IPS-18a (cell line): ENCODE measurements at regions not wholly inside any gene's neighbourhood (a gene's known extent, or its start where the extent isn't known, plus 50 kb on each side); places are given as distances from the start of the nearest gene placed in this dataset.

ENCODE experiments used
- H3K27ac ChIP-seq: one replicate; pipeline ENCODE4 v1.5.1; 2013; ENCODE audit warnings: low read length
- H3K27me3 ChIP-seq: one replicate; pipeline ENCODE4 v1.6.1; 2013; ENCODE audit warnings: mild to moderate bottlenecking, low read length; ENCODE audit not compliant: control insufficient read depth, insufficient read depth
- H3K36me3 ChIP-seq: one replicate; pipeline ENCODE4 v1.6.1; 2013; ENCODE audit warnings: low read depth, low read length; ENCODE audit not compliant: control insufficient read depth
- H3K4me1 ChIP-seq: one replicate; pipeline ENCODE4 v1.6.1; 2013; ENCODE audit warnings: low read depth, low read length; ENCODE audit not compliant: control insufficient read depth
- H3K4me3 ChIP-seq: one replicate; pipeline ENCODE4 v1.5.1; 2013; ENCODE audit warnings: low read length
- H3K9ac ChIP-seq: one replicate; pipeline ENCODE4 v1.6.1; 2013; ENCODE audit warnings: mild to moderate bottlenecking, low read length, moderate library complexity
- H3K9me3 ChIP-seq: one replicate; pipeline ENCODE4 v1.6.1; 2013; ENCODE audit warnings: low read depth, low read length; ENCODE audit not compliant: control insufficient read depth

DNA sequence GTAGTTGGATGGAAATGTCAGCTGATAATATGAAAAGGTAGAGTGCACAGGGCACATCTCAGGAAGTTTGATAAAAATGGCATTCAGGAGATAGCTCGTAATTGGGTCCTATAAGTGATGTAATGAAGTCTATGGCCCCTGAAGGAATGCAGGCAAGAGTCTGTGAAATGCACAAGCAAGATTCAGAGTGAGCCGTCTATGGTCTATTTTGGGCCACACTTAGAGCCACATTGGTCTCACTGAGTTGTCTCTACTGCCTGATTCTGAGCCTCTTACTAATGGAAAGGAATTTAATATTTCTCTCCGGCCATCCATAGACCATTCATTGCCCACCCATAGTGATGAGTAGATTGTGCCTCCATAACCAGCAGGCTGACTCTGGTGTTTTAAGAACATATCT lies 111.3 kb upstream of the KCNN2 start:
- peaks cover 7% of the 10 kb centered on the region for H3K4me1 ChIP-seq
- no peaks in the 10 kb centered on the region for H3K27me3 ChIP-seq
- H3K36me3 ChIP-seq, result no peaks in the 10 kb centered on the region
- no peaks in the 10 kb centered on the region for H3K9me3 ChIP-seq
- no peak overlapping the region for H3K9ac ChIP-seq
- H3K27ac ChIP-seq, result no peak overlapping the region
- H3K4me3 ChIP-seq, result no peak overlapping the region

DNA sequence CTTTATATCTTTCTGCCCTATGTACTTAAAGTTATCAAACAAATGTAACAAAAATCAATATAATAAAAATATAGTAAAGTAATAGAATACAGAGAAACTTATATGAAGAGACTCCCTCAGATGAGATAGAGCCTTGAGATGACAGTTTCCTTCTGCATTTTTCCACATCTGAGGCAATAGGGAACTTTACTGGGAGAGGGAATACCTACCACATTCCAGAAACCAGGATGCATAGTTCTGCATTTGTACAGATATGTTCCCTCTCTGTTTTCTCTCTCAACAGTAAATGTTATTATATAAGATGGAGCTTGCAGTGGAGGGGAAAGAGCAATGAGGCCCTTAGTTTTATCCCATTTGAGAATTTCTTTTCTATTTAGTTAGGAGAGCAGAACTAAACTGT lies 109.6 kb upstream of the KCNN2 start:
- no peaks in the 10 kb centered on the region for H3K36me3 ChIP-seq

GRCh38 chr5:114255260-114255659 lies 106.6 kb upstream of the KCNN2 start:
- H3K27me3 ChIP-seq, result no peaks in the 10 kb centered on the region

More for the DNA sequence above, 109.6 kb upstream of the KCNN2 start:
- no peak overlapping the region for H3K9ac ChIP-seq
- H3K27ac ChIP-seq, result no peak overlapping the region
- no peaks in the 10 kb centered on the region for H3K9me3 ChIP-seq
- no peak overlapping the region for H3K4me3 ChIP-seq
- H3K4me1 ChIP-seq, result peaks cover 7% of the 10 kb centered on the region
- no peaks in the 10 kb centered on the region for H3K27me3 ChIP-seq

DNA sequence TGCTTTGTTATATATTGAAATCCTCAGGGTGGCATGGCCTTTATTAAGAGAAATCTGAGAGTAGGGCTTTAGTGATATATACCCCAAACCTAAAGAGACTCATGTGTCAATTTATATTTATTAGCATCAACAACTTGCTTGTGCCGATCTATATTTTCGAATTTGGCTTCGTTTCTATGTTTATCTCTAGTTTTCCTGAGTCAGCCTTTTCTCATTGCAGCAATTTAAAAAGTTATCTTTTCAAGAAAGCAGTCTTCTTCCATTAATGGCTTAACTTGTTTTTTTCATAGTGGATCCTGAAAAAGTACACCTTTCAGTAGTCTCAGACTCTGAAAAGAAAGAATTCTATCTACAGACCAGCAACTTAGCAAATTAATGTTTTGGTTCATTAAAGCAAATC lies 99.9 kb upstream of the KCNN2 start:
- no peaks in the 10 kb centered on the region for H3K27me3 ChIP-seq
- peaks cover 7% of the 10 kb centered on the region for H3K4me1 ChIP-seq
- no peaks in the 10 kb centered on the region for H3K36me3 ChIP-seq
- no peak overlapping the region for H3K9ac ChIP-seq
- H3K4me3 ChIP-seq, result no peak overlapping the region
- no peak overlapping the region for H3K27ac ChIP-seq
- no peaks in the 10 kb centered on the region for H3K9me3 ChIP-seq

More at GRCh38 chr5:114255260-114255659, 106.6 kb upstream of the KCNN2 start:
- no peak overlapping the region for H3K9ac ChIP-seq
- H3K4me3 ChIP-seq, result no peak overlapping the region
- peaks cover 7% of the 10 kb centered on the region for H3K4me1 ChIP-seq
- no peak overlapping the region for H3K27ac ChIP-seq
- H3K36me3 ChIP-seq, result no peaks in the 10 kb centered on the region
- no peaks in the 10 kb centered on the region for H3K9me3 ChIP-seq

GRCh38 chr5:114265432-114266060 lies 96.3 kb upstream of the KCNN2 start:
- Histone ChIP-seq H3K4me3 (no peak overlapping the region), H3K36me3 (no peaks in the 10 kb centered on the region), H3K9me3 (no peaks in the 10 kb centered on the region), H3K9ac (no peak overlapping the region), H3K4me1 (peaks cover 7% of the 10 kb centered on the region), H3K27me3 (no peaks in the 10 kb centered on the region), H3K27ac (no peak overlapping the region)

DNA sequence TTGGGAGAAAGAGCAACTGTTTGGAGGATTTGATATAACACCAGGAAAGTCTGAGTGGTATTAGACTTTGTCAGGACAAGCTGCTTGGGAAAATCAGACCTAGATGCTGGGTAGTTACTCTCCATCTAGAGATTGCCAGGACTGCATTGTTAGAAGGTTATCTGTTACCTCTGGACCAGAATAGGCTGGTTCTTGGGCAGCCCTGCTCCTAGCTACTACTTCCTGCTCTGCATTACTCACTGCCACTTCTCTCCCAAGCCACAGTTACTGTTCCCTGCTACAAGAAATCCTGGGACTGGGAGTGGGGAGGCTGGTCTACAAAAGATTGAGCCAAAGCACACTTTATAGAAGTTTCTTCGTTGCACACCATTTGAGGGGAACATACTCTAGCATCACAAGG lies 95.5 kb upstream of the KCNN2 start:
- peaks cover 7% of the 10 kb centered on the region for H3K4me1 ChIP-seq
- H3K27ac ChIP-seq, result no peak overlapping the region
- H3K27me3 ChIP-seq, result no peaks in the 10 kb centered on the region
- H3K9me3 ChIP-seq, result no peaks in the 10 kb centered on the region
- H3K36me3 ChIP-seq, result no peaks in the 10 kb centered on the region
- no peak overlapping the region for H3K9ac ChIP-seq
- H3K4me3 ChIP-seq, result no peak overlapping the region

DNA sequence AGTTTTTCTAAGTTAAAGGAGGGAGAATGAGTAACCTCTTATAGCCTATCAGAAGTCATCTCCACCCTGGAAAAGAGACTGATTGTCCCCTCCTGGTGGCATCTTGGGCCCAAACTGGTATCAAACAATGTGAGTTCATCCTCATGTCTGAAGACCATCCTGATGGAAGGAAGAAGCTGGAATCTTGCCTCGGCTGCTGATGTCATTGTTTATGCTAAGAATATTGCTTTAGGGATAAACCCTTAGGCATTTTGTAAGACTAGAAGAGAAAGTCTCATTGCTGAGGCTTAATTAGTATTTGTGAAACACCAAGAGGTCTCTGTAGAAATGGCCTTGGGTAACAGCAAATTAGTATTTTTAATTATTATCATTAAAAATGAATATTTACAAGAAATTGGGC lies 65.7 kb upstream of the KCNN2 start:
- Histone ChIP-seq H3K9ac (no peak overlapping the region), H3K9me3 (peaks cover 6% of the 10 kb centered on the region), H3K27me3 (no peaks in the 10 kb centered on the region)

DNA sequence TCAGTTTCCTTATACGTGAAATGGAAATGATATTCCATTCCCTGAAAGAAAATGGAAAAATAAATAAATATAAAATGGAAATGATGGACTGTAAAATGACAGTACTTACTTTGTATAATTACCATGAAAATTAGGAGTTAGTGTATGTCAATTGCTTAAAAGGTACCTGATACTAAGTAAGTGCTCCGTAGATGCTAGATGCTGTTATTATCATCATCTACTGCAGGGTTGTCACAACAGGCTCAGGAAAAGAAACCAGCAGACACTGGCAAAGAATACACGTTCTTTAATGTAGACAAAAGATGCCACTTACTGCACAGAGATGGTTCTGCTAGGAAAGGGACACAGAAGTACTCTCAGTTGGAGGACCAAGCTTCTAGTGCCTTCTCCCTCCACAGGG lies 64.0 kb upstream of the KCNN2 start:
- Histone ChIP-seq H3K27me3 (no peaks in the 10 kb centered on the region), H3K9ac (no peak overlapping the region), H3K27ac (no peak overlapping the region), H3K4me1 (no peaks in the 10 kb centered on the region), H3K9me3 (peaks cover 6% of the 10 kb centered on the region), H3K4me3 (no peak overlapping the region), H3K36me3 (no peaks in the 10 kb centered on the region)

More for the DNA sequence above, 65.7 kb upstream of the KCNN2 start:
- no peak overlapping the region for H3K27ac ChIP-seq
- H3K4me1 ChIP-seq, result no peaks in the 10 kb centered on the region
- H3K36me3 ChIP-seq, result no peaks in the 10 kb centered on the region
- H3K4me3 ChIP-seq, result no peak overlapping the region

GRCh38 chr5:114305402-114306207 lies 56.3 kb upstream of the KCNN2 start:
- Histone ChIP-seq H3K4me3 (no peak overlapping the region), H3K4me1 (peaks cover 33% of the 10 kb centered on the region), H3K36me3 (no peaks in the 10 kb centered on the region), H3K27me3 (no peaks in the 10 kb centered on the region), H3K9me3 (no peaks in the 10 kb centered on the region), H3K27ac (no peak overlapping the region), H3K9ac (no peak overlapping the region)

GRCh38 chr5:114308017-114308416 lies 53.9 kb upstream of the KCNN2 start:
- Histone ChIP-seq H3K27me3 (no peaks in the 10 kb centered on the region), H3K9me3 (no peaks in the 10 kb centered on the region), H3K36me3 (no peaks in the 10 kb centered on the region), H3K4me1 (peaks cover 49% of the 10 kb centered on the region), H3K27ac (no peak overlapping the region), H3K9ac (no peak overlapping the region), H3K4me3 (peak overlapping the region; percentile 18)

GRCh38 chr5:114308508-114308907 lies 53.4 kb upstream of the KCNN2 start:
- Histone ChIP-seq H3K36me3 (no peaks in the 10 kb centered on the region), H3K27ac (no peak overlapping the region), H3K4me3 (peak overlapping the region; percentile 18)

DNA sequence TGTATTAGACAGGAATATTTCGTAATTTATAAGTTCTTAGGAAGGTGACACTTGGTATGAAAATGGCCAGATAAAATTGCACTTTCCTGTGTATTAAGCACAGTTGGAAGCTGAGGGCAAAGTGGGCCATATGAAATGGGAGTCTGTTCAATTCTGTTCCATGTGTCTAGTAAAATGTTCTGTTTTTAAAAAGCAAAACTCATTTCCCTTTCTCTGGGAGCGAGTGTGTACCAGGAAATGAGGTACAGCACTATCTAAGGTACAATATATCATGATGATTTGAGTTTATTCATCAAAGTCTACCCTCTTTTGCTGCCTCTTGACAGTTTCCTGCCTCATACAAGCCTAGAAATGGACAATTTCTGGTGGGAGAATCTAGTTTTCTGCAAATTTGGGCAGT lies 51.2 kb upstream of the KCNN2 start:
- H3K4me1 ChIP-seq, result peaks cover 45% of the 10 kb centered on the region
- no peak overlapping the region for H3K4me3 ChIP-seq
- no peaks in the 10 kb centered on the region for H3K36me3 ChIP-seq
- no peaks in the 10 kb centered on the region for H3K9me3 ChIP-seq
- no peaks in the 10 kb centered on the region for H3K27me3 ChIP-seq
- H3K9ac ChIP-seq, result no peak overlapping the region
- H3K27ac ChIP-seq, result no peak overlapping the region

More at GRCh38 chr5:114308508-114308907, 53.4 kb upstream of the KCNN2 start:
- Histone ChIP-seq H3K27me3 (no peaks in the 10 kb centered on the region), H3K4me1 (peaks cover 51% of the 10 kb centered on the region), H3K9ac (no peak overlapping the region), H3K9me3 (no peaks in the 10 kb centered on the region)
